Activated B cell treated with CpG ODN at 0.5 μM for 24 hours (primary cell): ENCODE measurements at regions not wholly inside any gene's neighbourhood (a gene's known extent, or its start where the extent isn't known, plus 50 kb on each side); places are given as distances from the start of the nearest gene placed in this dataset.
"Not testable (repeated sequence)": the region's sequence is repeated elsewhere in the genome, so short reads cannot be mapped to it uniquely, and the experiment has no call there.

Experiments
- ATAC-seq: fragments of 200-7000 bp; cut with Tn5 transposase; one replicate; pipeline ENCODE4 v1.10.0; 2021; ENCODE audit warnings: low read depth, mild to moderate bottlenecking, moderate library complexity
- CTCF ChIA-PET: fragments of 350-600 bp; sonication (Branson Sonifier 250); formaldehyde crosslinking; loops from one replicate; lab custom pipeline; 2021; ENCODE audit warnings: antibody characterized with exemption; lab: Charles Lee
- POLR2A ChIA-PET: fragments of 350-600 bp; sonication (Branson Sonifier 250); formaldehyde crosslinking; loops from one replicate; lab custom pipeline; 2021; ENCODE audit warnings: antibody characterized with exemption; lab: Charles Lee
- DNase-seq: peaks from one replicate; pipeline ENCODE4 v3.0.0; 2022
- H3K27ac Mint-ChIP-seq: one replicate; pipeline ENCODE4 v1.8.0; 2020; ENCODE audit warnings: mixed read lengths
- H3K27me3 Mint-ChIP-seq: one replicate; pipeline ENCODE4 v1.8.0; 2021; ENCODE audit warnings: mixed read lengths
- H3K36me3 Mint-ChIP-seq: one replicate; pipeline ENCODE4 v1.8.0; 2021; ENCODE audit warnings: low read depth, mixed read lengths
- H3K4me1 Mint-ChIP-seq: one replicate; pipeline ENCODE4 v1.8.0; 2021; ENCODE audit warnings: mixed read lengths
- H3K4me3 Mint-ChIP-seq: one replicate; pipeline ENCODE4 v1.8.0; 2020; ENCODE audit warnings: mild to moderate bottlenecking, mixed read lengths
- H3K9me3 Mint-ChIP-seq: one replicate; pipeline ENCODE4 v1.8.0; 2020; ENCODE audit warnings: mixed read lengths
- CTCF ChIP-seq: fragments of 200-600 bp; IDR thresholded peaks from one replicate; pipeline ENCODE4 v1.8.0; 2022; ENCODE audit warnings: antibody characterized with exemption, mild to moderate bottlenecking
- intact Hi-C: fragments of 100-400 bp; cut with micrococcal nuclease; formaldehyde crosslinking; loops from one replicate; pipeline ENCODE4 v1.15.1; 2024

- H3K9me3 Mint-ChIP-seq, result peaks cover 4% of the 10 kb centered on the region
- TF ChIP-seq CTCF, result no peak
- no peaks in the 10 kb centered on the region for H3K36me3 Mint-ChIP-seq
- ATAC-seq (no peak), DNase-seq (no peak)
- H3K4me1 Mint-ChIP-seq, result no peaks in the 10 kb centered on the region
- ChIA-PET POLR2A (no interaction called here), CTCF (no interaction called here)
- H3K27me3 Mint-ChIP-seq, result no peaks in the 10 kb centered on the region
- H3K4me3 Mint-ChIP-seq, result no peak overlapping the region
- intact Hi-C loops, result no loop called here
- H3K27ac Mint-ChIP-seq, result no peak overlapping the region
Measured at GRCh38 chr5:24170026-24170425, 474.8 kb downstream of the CDH10 start.

DNA sequence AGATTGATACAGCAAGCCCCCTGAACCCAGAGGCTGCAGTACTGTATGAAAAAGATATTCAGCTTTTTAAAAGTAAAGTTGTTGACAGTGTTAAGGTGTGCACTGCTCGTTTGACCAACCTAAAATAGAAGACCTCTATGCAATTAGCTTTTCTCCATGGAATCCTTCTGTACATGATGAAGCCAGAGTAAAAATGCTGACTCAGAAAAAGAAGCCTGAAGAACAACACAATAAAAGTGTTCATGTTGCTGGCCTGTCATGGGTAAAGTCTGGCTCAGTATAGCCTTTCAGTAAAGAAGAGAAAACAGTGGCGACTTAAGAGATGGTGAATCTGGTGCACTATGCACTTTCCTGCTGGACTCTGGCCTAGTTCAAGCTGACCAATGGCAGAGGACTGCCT is 473.8 kb downstream of the CDH10 start:
- POLR2A ChIA-PET, H3K4me3 Mint-ChIP-seq, intact Hi-C loops, ATAC-seq, H3K27ac Mint-ChIP-seq, H3K36me3 Mint-ChIP-seq, H3K4me1 Mint-ChIP-seq, DNase-seq, H3K27me3 Mint-ChIP-seq, CTCF ChIA-PET, H3K9me3 Mint-ChIP-seq: not testable (repeated sequence)

- CTCF ChIA-PET, result no interaction called here
- H3K27me3 Mint-ChIP-seq, result no peaks in the 10 kb centered on the region
Measured at GRCh38 chr5:24177821-24178220, 467.0 kb downstream of the CDH10 start.

DNA sequence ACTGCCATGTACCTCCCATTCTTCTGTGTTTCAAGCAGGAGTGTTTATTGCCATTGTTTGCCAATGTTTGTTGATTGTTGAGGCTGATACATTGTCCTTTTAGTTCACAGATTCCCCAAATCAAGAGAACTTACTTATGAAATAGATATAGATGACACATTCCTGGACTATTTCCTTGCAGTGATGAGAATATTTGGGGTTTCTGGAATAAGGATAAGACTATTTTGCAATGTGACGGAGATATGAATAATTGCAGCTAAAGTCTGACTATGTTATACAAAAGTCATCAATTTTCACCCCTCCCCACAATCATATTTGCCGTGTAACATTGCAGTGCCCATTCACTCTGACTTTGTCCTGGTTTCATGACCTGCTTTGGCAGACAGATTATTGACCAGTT is 460.8 kb downstream of the CDH10 start:
- ChIA-PET POLR2A (no interaction called here), CTCF (no interaction called here)
- DNase-seq (no peak), ATAC-seq (no peak)
- H3K27me3 Mint-ChIP-seq, result no peaks in the 10 kb centered on the region
- no peak for TF ChIP-seq CTCF
- H3K9me3 Mint-ChIP-seq, result peaks cover 3% of the 10 kb centered on the region
- H3K4me3 Mint-ChIP-seq, result no peak overlapping the region
- H3K4me1 Mint-ChIP-seq, result no peaks in the 10 kb centered on the region
- intact Hi-C loops, result no loop called here
- no peaks in the 10 kb centered on the region for H3K36me3 Mint-ChIP-seq
- no peak overlapping the region for H3K27ac Mint-ChIP-seq

More at GRCh38 chr5:24177821-24178220, 467.0 kb downstream of the CDH10 start:
- Mint-ChIP-seq H3K4me1 (no peaks in the 10 kb centered on the region), H3K36me3 (no peaks in the 10 kb centered on the region), H3K4me3 (no peak overlapping the region), H3K9me3 (no peaks in the 10 kb centered on the region), H3K27ac (no peak overlapping the region)
- TF ChIP-seq CTCF, result no peak
- intact Hi-C loops, result no loop called here
- POLR2A ChIA-PET, result no interaction called here
- ATAC-seq (no peak), DNase-seq (no peak)

GRCh38 chr5:24188216-24188925 is 456.4 kb downstream of the CDH10 start:
- no peak overlapping the region for H3K4me3 Mint-ChIP-seq
- H3K36me3 Mint-ChIP-seq, result no peaks in the 10 kb centered on the region
- no peak for TF ChIP-seq CTCF
- ChIA-PET POLR2A (no interaction called here), CTCF (no interaction called here)
- intact Hi-C loops, result no loop called here
- H3K27me3 Mint-ChIP-seq, result no peaks in the 10 kb centered on the region
- H3K4me1 Mint-ChIP-seq, result no peaks in the 10 kb centered on the region
- DNase-seq (no peak), ATAC-seq (no peak)
- H3K9me3 Mint-ChIP-seq, result peaks cover 5% of the 10 kb centered on the region
- H3K27ac Mint-ChIP-seq, result no peak overlapping the region

DNA sequence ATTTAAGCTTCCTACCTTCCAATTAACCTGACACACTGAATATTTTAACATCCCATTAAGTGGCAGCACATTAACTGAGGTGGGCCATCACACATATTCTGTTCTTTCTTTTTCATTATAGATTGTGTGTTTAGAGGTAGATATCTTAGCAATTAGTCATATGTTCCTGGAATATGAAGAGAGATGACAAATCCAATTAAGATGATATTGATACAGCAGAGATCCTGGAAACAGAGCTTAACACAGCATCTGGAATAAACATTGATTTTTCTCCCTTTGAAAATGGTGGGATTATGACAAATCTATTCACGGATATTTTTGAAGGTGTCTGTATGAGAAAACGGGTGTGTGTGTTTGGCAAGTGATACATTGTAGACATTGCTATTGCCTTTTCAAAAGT is 448.0 kb downstream of the CDH10 start:
- peaks cover under 1% of the 10 kb centered on the region for H3K9me3 Mint-ChIP-seq
- ATAC-seq, result no peak
- intact Hi-C loops, result no loop called here
- no peaks in the 10 kb centered on the region for H3K36me3 Mint-ChIP-seq
- H3K27me3 Mint-ChIP-seq, result no peaks in the 10 kb centered on the region
- no peak overlapping the region for H3K4me3 Mint-ChIP-seq
- no peaks in the 10 kb centered on the region for H3K4me1 Mint-ChIP-seq
- no peak for TF ChIP-seq CTCF
- no peak for DNase-seq
- no peak overlapping the region for H3K27ac Mint-ChIP-seq
- ChIA-PET POLR2A (no interaction called here), CTCF (no interaction called here)
